ENCODE measurements at regions not wholly inside any gene's neighbourhood (a gene's known extent, or its start where the extent isn't known, plus 50 kb on each side); places are given as distances from the start of the nearest gene placed in this dataset.

GRCh38 chr3:55163421-55163820 lies 235.6 kb upstream of the LRTM1 start:
- TF ChIP-seq CTCF (IDR thresholded peaks at IDR 0.05; ENCODE audit: low read depth, low read length, missing control alignments), result no peak
- no peak for DNase-seq (ENCODE audit: extremely low read depth, low read depth)
- H3K4me3 ChIP-seq (replicated peaks; ENCODE audit: low read depth, low read length), result no peak overlapping the region

DNA sequence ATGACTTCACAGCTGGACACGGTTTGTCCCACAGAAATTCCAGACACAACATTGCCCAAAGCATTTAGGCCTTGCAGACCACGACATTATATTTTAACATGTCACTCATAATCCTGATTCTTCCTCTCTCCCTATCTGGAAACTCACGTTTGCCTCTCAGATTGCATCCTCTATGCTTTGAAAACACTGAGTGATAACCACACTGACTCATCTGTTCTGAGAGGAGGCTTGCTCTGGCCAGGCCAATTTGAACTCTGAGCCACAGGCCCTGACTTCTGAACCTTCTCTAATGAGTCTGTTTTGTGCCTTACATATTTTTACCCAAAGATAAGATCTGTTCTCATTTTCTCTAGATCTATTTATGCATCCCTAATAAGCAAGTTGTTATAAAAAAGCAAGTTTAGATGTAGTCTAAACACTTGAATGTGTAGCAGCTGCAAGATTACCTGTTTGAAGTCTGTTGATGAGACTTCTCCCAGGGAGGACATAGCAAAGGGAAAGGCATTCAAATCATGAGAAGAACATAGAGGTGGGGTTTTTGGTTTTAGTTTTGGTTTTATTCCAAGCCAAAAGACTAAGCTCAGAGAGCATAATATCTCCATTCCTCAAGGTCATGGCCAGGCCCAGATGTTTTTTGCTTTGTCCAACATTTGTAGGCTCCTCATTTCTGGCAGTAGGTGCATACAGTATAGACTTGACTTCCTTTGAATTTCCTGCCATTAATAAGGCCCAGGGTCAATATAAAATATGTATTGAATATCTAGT lies 234.4 kb upstream of the LRTM1 start:
- no peak for DNase-seq (ENCODE audit: extremely low read depth, low read depth)
- TF ChIP-seq CTCF (IDR thresholded peaks at IDR 0.05; ENCODE audit: low read depth, low read length, missing control alignments), result no peak
- H3K4me3 ChIP-seq (replicated peaks; ENCODE audit: low read depth, low read length), result no peak overlapping the region

GRCh38 chr3:55161231-55161630 lies 233.4 kb upstream of the LRTM1 start:
- DNase-seq (ENCODE audit: extremely low read depth, low read depth), result no peak
- TF ChIP-seq CTCF (IDR thresholded peaks at IDR 0.05; ENCODE audit: low read depth, low read length, missing control alignments), result no peak
- no peak overlapping the region for H3K4me3 ChIP-seq (replicated peaks; ENCODE audit: low read depth, low read length)

DNA sequence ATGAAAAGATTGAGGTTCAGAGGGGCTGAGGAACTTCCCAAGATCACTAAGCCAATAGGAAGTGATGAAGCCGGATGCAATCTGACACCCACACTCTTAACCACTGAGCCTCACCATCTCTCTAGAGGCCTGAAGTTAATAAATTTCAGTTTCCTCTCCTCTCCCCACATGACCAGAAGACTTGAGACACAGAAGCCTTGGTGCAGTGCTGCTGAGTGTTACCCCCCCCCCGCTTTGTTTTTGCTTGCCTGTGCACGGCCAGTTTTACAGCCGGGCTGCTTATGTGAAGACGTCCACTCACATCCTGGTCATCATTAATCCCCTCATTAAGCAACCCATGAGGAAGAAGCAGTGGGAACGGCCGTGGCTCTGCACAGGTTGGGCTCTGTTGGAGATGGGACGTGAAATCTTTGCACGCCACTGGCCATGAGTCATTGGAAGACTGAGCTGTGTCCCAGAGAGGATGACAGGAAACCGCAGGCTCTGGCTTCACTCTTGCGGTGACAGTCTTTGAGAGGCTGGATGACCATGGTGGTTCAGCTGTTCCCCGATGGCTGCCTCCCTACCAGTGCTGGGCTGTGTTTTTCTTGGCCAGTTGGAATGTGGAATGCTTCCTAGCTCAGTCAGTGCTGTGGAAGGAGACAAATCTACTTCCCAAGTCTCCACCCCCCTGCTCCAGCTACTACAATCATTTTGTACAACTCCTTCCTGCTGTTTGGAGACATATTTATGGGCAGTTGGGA lies 232.6 kb upstream of the LRTM1 start:
- no peak for TF ChIP-seq CTCF (IDR thresholded peaks at IDR 0.05; ENCODE audit: low read depth, low read length, missing control alignments)
- peak overlapping the region; percentile 3; the same call in 1 of the 2 replicates for H3K4me3 ChIP-seq (replicated peaks; ENCODE audit: low read depth, low read length)
- peak; percentile 93 for DNase-seq (ENCODE audit: extremely low read depth, low read depth)

- no peak for DNase-seq (ENCODE audit: extremely low read depth, low read depth)
- TF ChIP-seq CTCF (IDR thresholded peaks at IDR 0.05; ENCODE audit: low read depth, low read length, missing control alignments), result no peak
- H3K4me3 ChIP-seq (replicated peaks; ENCODE audit: low read depth, low read length), result no peak overlapping the region
Measured at GRCh38 chr3:55159711-55160110, 231.9 kb upstream of the LRTM1 start.

- H3K4me3 ChIP-seq (replicated peaks; ENCODE audit: low read depth, low read length), result no peak overlapping the region
- TF ChIP-seq CTCF (IDR thresholded peaks at IDR 0.05; ENCODE audit: low read depth, low read length, missing control alignments), result no peak
- no peak for DNase-seq (ENCODE audit: extremely low read depth, low read depth)
Measured at GRCh38 chr3:55159016-55159415, 231.2 kb upstream of the LRTM1 start.
